ENCODE measurements at regions not wholly inside any gene's neighbourhood (a gene's known extent, or its start where the extent isn't known, plus 50 kb on each side); places are given as distances from the start of the nearest gene placed in this dataset.

- Histone ChIP-seq H3K27me3 (ENCODE audit: control insufficient read depth, low read length) (no peaks in the 10 kb centered on the region), H3K4me3 (ENCODE audit: low read length) (no peak overlapping the region), H3K4me1 (ENCODE audit: control insufficient read depth, low read length) (no peaks in the 10 kb centered on the region), H4K20me1 (ENCODE audit: control insufficient read depth, insufficient read depth, low read depth, low read length) (no peaks in the 10 kb centered on the region), H3K27ac (ENCODE audit: low read depth, low read length) (no peak overlapping the region), H3K36me3 (ENCODE audit: control insufficient read depth, low read length) (no peaks in the 10 kb centered on the region), H3K79me2 (ENCODE audit: control insufficient read depth, low read length) (no peaks in the 10 kb centered on the region), H3K9me2 (replicated peaks; ENCODE audit: control insufficient read depth, low read length) (no peaks in the 10 kb centered on the region), H3F3A (ENCODE audit: control insufficient read depth, insufficient read depth) (no peaks in the 10 kb centered on the region), H3K4me2 (ENCODE audit: low read length) (no peak overlapping the region), H3K9me3 (ENCODE audit: control insufficient read depth, insufficient read depth, low read length) (no peaks in the 10 kb centered on the region)
- TF ChIP-seq CTCF (IDR thresholded peaks at IDR 0.05; ENCODE audit: low read depth, low read length, poor library complexity, severe bottlenecking), result no peak
Measured at GRCh38 chr6:134532694-134533624, 215.0 kb upstream of the SGK1 start.

GRCh38 chr6:134531611-134532010 lies 213.7 kb upstream of the SGK1 start:
- H3K4me2 ChIP-seq (ENCODE audit: low read length), result no peak overlapping the region
- H3K36me3 ChIP-seq (ENCODE audit: control insufficient read depth, low read length), result no peaks in the 10 kb centered on the region
- no peaks in the 10 kb centered on the region for H3K27me3 ChIP-seq (ENCODE audit: control insufficient read depth, low read length)
- no peak overlapping the region for H3K27ac ChIP-seq (ENCODE audit: low read depth, low read length)
- no peaks in the 10 kb centered on the region for H3F3A ChIP-seq (ENCODE audit: control insufficient read depth, insufficient read depth)
- no peaks in the 10 kb centered on the region for H3K9me3 ChIP-seq (ENCODE audit: control insufficient read depth, insufficient read depth, low read length)
- H4K20me1 ChIP-seq (ENCODE audit: control insufficient read depth, insufficient read depth, low read depth, low read length), result no peaks in the 10 kb centered on the region
- H3K4me1 ChIP-seq (ENCODE audit: control insufficient read depth, low read length), result no peaks in the 10 kb centered on the region
- H3K79me2 ChIP-seq (ENCODE audit: control insufficient read depth, low read length), result no peaks in the 10 kb centered on the region
- no peaks in the 10 kb centered on the region for H3K9me2 ChIP-seq (replicated peaks; ENCODE audit: control insufficient read depth, low read length)
- no peak for TF ChIP-seq EZH2phosphoT487 (IDR thresholded peaks at IDR 0.05; ENCODE audit: borderline replicate concordance, low read length)
- TF ChIP-seq CTCF (IDR thresholded peaks at IDR 0.05; ENCODE audit: low read depth, low read length, poor library complexity, severe bottlenecking), result no peak
- H3K4me3 ChIP-seq (ENCODE audit: low read length), result no peak overlapping the region

- Histone ChIP-seq H3K27me3 (ENCODE audit: control insufficient read depth, low read length) (no peaks in the 10 kb centered on the region), H3K79me2 (ENCODE audit: control insufficient read depth, low read length) (no peaks in the 10 kb centered on the region), H3F3A (ENCODE audit: control insufficient read depth, insufficient read depth) (no peaks in the 10 kb centered on the region), H3K9me2 (replicated peaks; ENCODE audit: control insufficient read depth, low read length) (no peaks in the 10 kb centered on the region), H4K20me1 (ENCODE audit: control insufficient read depth, insufficient read depth, low read depth, low read length) (no peaks in the 10 kb centered on the region), H3K36me3 (ENCODE audit: control insufficient read depth, low read length) (no peaks in the 10 kb centered on the region), H3K27ac (ENCODE audit: low read depth, low read length) (no peak overlapping the region), H3K4me1 (ENCODE audit: control insufficient read depth, low read length) (no peaks in the 10 kb centered on the region), H3K9me3 (ENCODE audit: control insufficient read depth, insufficient read depth, low read length) (no peaks in the 10 kb centered on the region), H3K4me2 (ENCODE audit: low read length) (no peak overlapping the region), H3K4me3 (ENCODE audit: low read length) (no peak overlapping the region)
- no peak for TF ChIP-seq CTCF (IDR thresholded peaks at IDR 0.05; ENCODE audit: low read depth, low read length, poor library complexity, severe bottlenecking)
Measured at GRCh38 chr6:134531188-134531551, 213.3 kb upstream of the SGK1 start.

Data from DOHH2 (cell line).